Esophagus muscularis mucosa (tissue), 3 donors: ENCODE measurements at regions not wholly inside any gene's neighbourhood (a gene's known extent, or its start where the extent isn't known, plus 50 kb on each side); places are given as distances from the start of the nearest gene placed in this dataset.
"Not testable (repeated sequence)": the region's sequence is repeated elsewhere in the genome, so short reads cannot be mapped to it uniquely, and the experiment has no call there.

Source experiments
- POLR2AphosphoS5 ChIP-seq, 2 donors: sonication (generic); formaldehyde crosslinking; IDR thresholded peaks; one replicate each; pipeline ENCODE4 v1.6.1; 2017; ENCODE audit warnings: antibody characterized with exemption in 2 of 2
- TF ChIP-seq, protein P1 (sequence below), 3 experiments: fragments of 200-600 bp in 2 of 3; fragments of 450-650 bp in 1 of 3; sonication (generic) in 2 of 3; IDR thresholded peaks; one replicate each; pipeline ENCODE4 v1.5.1; 2017 to 2019; ENCODE audit warnings: antibody characterized with exemption in 3 of 3, mild to moderate bottlenecking in 2 of 3, moderate library complexity in 1 of 3

DNA sequence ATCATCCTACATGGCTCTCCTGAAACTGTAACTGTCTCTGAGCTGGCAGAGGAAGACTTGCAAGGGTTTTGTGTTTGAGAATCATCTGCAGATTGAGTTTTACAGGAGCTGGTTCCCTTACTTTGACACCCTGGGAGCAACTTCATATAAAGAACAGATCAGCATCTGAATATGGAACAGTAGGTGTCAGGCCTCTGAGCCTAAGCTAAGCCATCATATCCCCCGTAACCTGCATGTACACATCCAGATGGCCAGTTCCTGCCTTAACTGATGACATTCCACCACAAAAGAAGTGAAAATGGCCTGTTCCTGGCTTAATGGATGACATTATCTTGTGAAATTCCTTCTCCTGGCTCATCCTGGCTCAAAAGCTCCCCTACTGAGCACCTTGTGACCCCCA is 238.1 kb upstream of the P2RY1 start:
- not testable (repeated sequence) for TF ChIP-seq POLR2AphosphoS5 (IDR thresholded peaks at IDR 0.05)
- TF ChIP-seq, protein P1, sequence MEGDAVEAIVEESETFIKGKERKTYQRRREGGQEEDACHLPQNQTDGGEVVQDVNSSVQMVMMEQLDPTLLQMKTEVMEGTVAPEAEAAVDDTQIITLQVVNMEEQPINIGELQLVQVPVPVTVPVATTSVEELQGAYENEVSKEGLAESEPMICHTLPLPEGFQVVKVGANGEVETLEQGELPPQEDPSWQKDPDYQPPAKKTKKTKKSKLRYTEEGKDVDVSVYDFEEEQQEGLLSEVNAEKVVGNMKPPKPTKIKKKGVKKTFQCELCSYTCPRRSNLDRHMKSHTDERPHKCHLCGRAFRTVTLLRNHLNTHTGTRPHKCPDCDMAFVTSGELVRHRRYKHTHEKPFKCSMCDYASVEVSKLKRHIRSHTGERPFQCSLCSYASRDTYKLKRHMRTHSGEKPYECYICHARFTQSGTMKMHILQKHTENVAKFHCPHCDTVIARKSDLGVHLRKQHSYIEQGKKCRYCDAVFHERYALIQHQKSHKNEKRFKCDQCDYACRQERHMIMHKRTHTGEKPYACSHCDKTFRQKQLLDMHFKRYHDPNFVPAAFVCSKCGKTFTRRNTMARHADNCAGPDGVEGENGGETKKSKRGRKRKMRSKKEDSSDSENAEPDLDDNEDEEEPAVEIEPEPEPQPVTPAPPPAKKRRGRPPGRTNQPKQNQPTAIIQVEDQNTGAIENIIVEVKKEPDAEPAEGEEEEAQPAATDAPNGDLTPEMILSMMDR (IDR thresholded peaks at IDR 0.05): not testable (repeated sequence)
